Left hindlimb (tissue), 1 donor: ENCODE measurements at regions not wholly inside any gene's neighbourhood (a gene's known extent, or its start where the extent isn't known, plus 50 kb on each side); places are given as distances from the start of the nearest gene placed in this dataset.
"Not testable (repeated sequence)": the region's sequence is repeated elsewhere in the genome, so short reads cannot be mapped to it uniquely, and the experiment has no call there.

Source experiments
- DNase-seq: peaks from one replicate; pipeline ENCODE4 v3.0.0-alpha.2; 2018

GRCh38 chr2:91498065-91498449, 2806.6 kb downstream of the RPIA start:
- DNase-seq, result not testable (repeated sequence)

GRCh38 chr2:91498513-91499250, 2807.2 kb downstream of the RPIA start:
- not testable (repeated sequence) for DNase-seq

DNA sequence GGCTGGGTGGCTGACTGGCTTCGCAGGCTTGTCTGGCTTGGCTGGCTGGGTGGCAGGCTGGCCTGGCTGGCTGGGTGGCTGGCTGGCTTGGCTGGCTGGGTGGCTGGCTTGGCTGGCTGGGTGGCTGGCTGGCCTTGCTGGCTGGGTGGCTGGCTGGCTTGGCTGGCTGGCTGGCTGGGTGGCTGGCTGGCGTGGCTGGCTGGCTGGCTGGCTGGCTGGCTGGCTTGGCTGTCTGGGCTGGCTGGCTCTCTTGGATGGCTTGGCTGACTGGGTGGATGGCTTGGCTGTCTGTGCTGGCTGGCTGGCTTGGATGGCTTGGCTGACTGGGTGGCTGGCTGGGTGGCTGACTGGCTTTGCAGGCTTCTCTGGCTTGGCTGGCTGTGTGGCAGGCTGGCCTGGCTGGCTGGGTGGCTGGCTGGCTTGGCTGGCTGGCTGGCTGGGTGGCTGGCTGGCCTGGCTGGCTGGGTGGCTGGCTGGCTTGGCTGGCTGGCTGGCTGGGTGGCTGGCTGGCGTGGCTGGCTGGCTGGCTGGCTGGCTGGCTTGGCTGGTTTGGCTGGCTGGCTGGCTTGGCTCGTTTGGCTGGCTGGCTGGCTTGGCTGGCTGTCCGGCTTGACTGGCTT, 2808.1 kb downstream of the RPIA start:
- DNase-seq, result peak; percentile 34

DNA sequence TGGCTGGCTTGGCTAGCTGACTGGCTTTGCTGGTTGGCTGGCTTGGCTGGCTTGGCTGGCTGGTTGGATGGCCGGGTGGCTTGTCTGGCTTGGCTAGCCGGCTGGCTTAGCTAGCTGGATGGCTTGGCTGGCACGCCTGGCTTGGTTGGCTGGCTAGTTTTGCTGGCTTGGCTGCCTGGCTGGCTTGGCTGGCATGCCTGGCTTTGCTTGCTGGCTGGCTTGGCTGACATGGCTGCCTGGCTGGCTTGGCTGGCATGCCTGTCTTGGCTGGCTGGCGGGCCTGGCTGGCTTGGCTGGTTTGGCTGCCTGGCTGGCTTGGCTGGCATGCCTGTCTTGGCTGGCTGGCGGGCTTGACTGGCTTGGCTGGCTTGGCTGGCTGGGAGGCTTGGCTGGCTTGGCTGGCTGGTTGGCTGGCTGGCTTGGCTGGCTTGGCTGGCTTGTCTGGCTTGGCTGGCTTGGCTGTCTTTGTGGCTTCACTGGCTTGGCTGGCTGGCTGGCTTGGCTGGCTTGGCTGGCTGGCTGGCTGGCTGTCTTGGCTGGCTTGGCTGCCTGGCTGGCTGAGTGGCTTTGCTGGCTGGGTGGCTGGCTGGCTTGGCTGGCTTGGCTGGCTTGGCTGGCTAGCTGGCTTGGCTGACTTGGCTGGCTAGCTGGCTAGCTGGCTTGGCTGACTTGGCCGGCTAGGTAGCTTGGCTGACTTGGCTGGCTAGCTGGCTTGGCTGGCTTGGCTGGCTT, 2808.9 kb downstream of the RPIA start:
- DNase-seq, result not testable (repeated sequence)

GRCh38 chr2:91500978-91501310, 2809.5 kb downstream of the RPIA start:
- DNase-seq, result not testable (repeated sequence)

GRCh38 chr2:91501481-91502080, 2810.1 kb downstream of the RPIA start:
- DNase-seq, result not testable (repeated sequence)

GRCh38 chr2:91503572-91503958, 2812.1 kb downstream of the RPIA start:
- DNase-seq, result not testable (repeated sequence)

DNA sequence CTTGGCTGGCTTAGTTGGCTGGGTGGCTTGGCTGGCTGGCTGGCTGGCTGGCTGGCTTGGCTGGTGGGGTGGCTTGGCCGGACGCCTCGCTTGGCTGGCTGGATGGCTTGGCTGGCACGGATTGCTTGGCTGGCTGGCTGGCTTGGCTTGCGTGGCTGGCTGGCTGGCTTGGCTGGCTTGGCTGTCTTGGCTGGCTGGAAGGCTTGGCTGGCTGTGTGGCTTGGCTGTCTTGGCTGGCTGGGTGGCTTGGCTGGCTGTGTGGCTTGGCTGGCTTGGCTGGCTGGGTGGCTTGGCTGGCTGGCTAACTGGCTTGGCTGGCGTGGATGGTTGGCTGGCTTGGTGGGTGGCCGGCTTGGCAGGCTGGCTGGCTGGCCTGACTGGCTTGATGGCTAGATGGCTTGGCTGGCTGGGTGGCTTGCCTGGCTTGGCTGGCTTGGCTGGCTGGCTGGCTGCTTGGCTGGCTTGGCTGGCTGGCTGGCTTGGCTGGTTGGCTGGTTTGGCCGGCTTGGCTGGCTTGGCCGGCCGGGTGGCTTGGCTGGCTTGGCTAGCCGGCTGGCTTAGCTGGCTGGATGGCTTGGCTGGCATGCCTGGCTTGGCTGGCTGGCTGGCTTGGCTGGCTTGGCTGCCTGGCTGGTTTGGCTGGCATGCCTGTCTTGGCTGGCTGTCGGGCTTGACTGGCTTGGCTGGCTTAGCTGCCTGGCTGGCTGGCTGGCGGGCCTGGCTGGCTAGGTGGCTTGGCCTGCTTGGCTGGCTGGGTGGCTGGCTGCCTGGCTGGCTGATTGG, 2812.7 kb downstream of the RPIA start:
- not testable (repeated sequence) for DNase-seq

- DNase-seq, result not testable (repeated sequence)
Observed at GRCh38 chr2:91508816-91509215, 2817.3 kb downstream of the RPIA start.

GRCh38 chr2:91509276-91509675, 2817.8 kb downstream of the RPIA start:
- DNase-seq, result not testable (repeated sequence)

DNA sequence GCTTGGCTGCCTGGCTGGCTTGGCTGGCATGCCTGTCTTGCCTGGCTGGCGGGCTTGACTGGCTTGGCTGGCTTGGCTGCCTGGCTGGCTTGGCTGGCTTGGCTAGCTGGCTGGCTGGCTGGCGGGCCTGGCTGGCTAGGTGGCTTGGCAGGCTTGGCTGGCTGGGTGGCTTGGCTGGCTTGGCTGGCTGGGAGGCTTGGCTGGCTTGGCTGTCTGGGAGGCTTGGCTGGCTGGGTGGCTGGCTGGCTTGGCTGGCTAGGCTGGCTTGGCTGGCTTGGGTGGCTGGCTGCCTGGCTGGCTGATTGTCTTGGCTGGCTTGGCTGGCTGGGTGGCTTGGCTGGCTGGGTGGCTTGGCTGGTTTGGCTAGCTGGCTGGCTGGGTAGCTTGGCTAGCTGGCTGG, 2819.7 kb downstream of the RPIA start:
- not testable (repeated sequence) for DNase-seq

DNA sequence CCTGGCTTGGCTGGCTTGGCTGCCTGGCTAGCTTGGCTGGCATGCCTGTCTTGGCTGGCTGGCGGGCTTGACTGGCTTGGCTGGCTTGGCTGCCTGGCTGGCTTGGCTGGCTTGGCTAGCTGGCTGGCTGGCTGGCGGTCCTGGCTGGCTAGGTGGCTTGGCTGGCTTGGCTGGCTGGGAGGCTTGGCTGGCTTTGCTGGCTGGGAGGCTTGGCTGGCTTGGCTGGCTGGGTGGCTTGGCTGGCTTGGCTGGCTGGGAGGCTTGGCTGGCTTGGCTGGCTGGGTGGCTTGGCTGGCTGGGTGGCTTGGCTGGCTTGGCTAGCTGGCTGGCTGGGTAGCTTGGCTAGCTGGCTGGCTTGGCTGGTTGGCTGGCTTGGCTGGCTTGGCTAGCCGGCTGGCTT, 2824.5 kb downstream of the RPIA start:
- DNase-seq, result not testable (repeated sequence)

DNA sequence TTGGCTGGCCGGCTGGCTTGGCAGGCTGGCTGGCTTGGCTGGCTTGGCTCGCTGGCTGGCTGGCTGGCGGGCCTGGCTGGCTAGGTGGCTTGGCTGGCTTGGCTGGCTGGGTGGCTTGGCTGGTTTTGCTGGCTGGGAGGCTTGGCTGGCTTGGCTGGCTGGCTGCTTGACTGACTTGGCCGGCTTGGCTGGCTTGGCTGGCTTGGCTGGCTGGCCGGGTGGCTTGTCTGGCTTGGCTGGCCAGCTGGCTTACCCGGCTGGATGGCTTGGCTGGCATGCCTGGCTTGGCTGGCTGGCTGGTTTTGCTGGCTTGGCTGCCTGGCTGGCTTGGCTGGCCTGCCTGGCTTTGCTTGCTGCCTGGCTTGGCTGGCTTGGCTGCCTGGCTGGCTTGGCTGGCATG, 2825.2 kb downstream of the RPIA start:
- not testable (repeated sequence) for DNase-seq

DNA sequence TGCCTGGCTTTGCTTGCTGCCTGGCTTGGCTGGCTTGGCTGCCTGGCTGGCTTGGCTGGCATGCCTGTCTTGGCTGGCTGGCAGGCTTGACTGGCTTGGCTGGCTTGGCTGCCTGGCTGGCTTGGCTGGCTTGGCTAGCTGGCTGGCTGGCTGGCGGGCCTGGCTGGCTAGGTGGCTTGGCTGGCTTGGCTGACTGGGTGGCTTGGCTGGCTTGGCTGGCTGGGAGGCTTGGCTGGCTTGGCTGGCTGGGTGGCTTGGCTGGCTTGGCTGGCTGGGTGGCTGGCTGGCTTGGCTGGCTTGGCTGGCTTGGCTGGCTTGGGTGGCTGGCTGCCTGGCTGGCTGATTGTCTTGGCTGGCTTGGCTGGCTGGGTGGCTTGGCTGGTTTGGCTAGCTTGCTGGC, 2826.4 kb downstream of the RPIA start:
- not testable (repeated sequence) for DNase-seq

- not testable (repeated sequence) for DNase-seq
Observed at GRCh38 chr2:91518361-91518981, 2827.0 kb downstream of the RPIA start.

- DNase-seq, result not testable (repeated sequence)
Observed at GRCh38 chr2:91519359-91519758, 2827.9 kb downstream of the RPIA start.

DNA sequence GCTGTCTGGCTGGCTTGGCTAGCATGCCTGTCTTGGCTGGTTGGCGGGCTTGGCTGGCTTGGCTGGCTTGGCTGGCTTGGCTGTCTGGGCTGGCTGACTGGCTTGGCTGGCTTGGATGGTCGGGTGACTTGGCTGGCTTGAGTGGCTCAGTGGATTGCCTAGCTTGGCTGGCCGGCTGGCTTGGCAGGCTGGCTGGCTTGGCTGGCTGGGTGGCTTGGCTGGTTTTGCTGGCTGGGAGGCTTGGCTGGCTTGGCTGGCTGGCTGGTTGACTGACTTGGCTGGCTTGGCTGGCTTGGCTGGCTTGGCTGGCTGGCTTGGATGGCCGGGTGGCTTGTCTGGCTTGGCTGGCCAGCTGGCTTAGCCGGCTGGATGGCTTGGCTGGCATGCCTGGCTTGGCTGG, 2828.4 kb downstream of the RPIA start:
- DNase-seq, result not testable (repeated sequence)

GRCh38 chr2:91520523-91520922, 2829.1 kb downstream of the RPIA start:
- DNase-seq, result not testable (repeated sequence)

DNA sequence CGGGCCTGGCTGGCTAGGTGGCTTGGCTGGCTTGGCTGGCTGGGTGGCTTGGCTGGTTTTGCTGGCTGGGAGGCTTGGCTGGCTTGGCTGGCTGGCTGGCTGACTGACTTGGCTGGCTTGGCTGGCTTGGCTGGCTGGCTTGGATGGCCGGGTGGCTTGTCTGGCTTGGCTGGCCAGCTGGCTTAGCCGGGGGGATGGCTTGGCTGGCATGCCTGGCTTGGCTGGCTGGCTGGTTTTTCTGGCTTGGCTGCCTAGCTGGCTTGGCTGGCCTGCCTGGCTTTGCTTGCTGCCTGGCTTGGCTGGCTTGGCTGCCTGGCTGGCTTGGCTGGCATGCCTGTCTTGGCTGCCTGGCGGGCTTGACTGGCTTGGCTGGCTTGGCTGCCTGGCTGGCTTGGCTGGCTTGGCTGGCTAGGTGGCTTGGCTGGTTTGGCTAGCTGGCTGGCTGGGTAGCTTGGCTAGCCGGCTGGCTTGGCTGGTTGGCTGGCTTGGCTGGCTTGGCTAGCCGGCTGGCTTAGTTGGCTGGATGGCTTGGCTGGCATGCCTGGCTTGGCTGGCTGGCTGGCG, 2829.6 kb downstream of the RPIA start:
- not testable (repeated sequence) for DNase-seq

DNA sequence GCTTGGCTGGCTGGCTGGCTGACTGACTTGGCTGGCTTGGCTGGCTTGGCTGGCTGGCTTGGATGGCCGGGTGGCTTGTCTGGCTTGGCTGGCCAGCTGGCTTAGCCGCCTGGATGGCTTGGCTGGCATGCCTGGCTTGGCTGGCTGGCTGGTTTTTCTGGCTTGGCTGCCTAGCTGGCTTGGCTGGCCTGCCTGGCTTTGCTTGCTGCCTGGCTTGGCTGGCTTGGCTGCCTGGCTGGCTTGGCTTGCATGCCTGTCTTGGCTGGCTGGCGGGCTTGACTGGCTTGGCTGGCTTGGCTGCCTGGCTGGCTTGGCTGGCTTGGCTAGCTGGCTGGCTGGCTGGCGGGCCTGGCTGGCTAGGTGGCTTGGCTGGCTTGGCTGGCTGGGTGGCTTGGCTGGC, 2830.5 kb downstream of the RPIA start:
- not testable (repeated sequence) for DNase-seq

GRCh38 chr2:91522877-91523276, 2831.4 kb downstream of the RPIA start:
- not testable (repeated sequence) for DNase-seq

GRCh38 chr2:91523751-91524150, 2832.3 kb downstream of the RPIA start:
- not testable (repeated sequence) for DNase-seq
